Vagina (tissue), 2 donors: ENCODE measurements at regions not wholly inside any gene's neighbourhood (a gene's known extent, or its start where the extent isn't known, plus 50 kb on each side); places are given as distances from the start of the nearest gene placed in this dataset.

Experiments used
- POLR2A ChIP-seq, 2 donors: fragments of 450-650 bp; IDR thresholded peaks; one replicate each; pipeline ENCODE4 v1.6.1; 2017; ENCODE audit warnings: antibody characterized with exemption in 2 of 2, mild to moderate bottlenecking in 2 of 2, moderate library complexity in 2 of 2
- POLR2AphosphoS5 ChIP-seq, 2 donors: sonication (generic); formaldehyde crosslinking; IDR thresholded peaks; one replicate each; pipeline ENCODE4 v1.9.0; 2017; ENCODE audit warnings: antibody characterized with exemption in 2 of 2, mild to moderate bottlenecking in 2 of 2, low read depth in 1 of 2; ENCODE audit not compliant: insufficient read depth in 1 of 2
- TF ChIP-seq, protein P1 (sequence below), 3 experiments: fragments of 450-650 bp in 2 of 3; fragments of 200-600 bp in 1 of 3; sonication (generic) in 1 of 3; IDR thresholded peaks; one replicate each; pipeline ENCODE4 v1.5.1; 2017 to 2019; ENCODE audit warnings: antibody characterized with exemption in 3 of 3, mild to moderate bottlenecking in 2 of 3, moderate library complexity in 2 of 3

DNA sequence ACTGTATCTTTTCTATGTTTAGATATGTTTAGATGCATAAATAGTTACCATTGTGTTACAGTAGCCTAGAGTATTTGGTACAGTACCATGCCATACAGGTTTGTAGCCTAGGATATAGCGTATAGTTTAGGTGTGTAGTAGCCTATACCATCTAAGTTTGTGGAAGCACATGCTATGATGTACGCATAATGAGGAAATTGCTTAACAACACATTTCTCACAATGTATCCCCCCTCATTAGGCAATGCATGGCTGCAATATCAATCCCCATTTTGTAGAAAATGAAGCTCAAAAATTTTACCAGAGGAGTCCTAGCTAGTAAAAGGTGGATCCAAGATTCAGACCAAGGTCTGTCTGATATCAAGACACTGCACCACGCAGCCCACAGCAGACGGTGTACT, 376.4 kb upstream of the NFE2L3 start:
- TF ChIP-seq, protein P1, sequence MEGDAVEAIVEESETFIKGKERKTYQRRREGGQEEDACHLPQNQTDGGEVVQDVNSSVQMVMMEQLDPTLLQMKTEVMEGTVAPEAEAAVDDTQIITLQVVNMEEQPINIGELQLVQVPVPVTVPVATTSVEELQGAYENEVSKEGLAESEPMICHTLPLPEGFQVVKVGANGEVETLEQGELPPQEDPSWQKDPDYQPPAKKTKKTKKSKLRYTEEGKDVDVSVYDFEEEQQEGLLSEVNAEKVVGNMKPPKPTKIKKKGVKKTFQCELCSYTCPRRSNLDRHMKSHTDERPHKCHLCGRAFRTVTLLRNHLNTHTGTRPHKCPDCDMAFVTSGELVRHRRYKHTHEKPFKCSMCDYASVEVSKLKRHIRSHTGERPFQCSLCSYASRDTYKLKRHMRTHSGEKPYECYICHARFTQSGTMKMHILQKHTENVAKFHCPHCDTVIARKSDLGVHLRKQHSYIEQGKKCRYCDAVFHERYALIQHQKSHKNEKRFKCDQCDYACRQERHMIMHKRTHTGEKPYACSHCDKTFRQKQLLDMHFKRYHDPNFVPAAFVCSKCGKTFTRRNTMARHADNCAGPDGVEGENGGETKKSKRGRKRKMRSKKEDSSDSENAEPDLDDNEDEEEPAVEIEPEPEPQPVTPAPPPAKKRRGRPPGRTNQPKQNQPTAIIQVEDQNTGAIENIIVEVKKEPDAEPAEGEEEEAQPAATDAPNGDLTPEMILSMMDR (IDR thresholded peaks at IDR 0.05), result no peak
- TF ChIP-seq POLR2AphosphoS5 (IDR thresholded peaks at IDR 0.05; ENCODE audit: insufficient read depth in 1 of 2, low read depth in 1 of 2) (no peak), POLR2A (IDR thresholded peaks at IDR 0.05) (no peak)
